DOHH2 (cell line): ENCODE measurements at regions not wholly inside any gene's neighbourhood (a gene's known extent, or its start where the extent isn't known, plus 50 kb on each side); places are given as distances from the start of the nearest gene placed in this dataset.
A peak's percentile ranks its signal among the peaks of the same experiment; 100 is the strongest.

Source experiments
- H3F3A ChIP-seq: fragments of 200-600 bp; sonication (generic), shearing (Covaris generic); 2 replicates; pipeline ENCODE4 v1.6.0; 2016; ENCODE audit warnings: antibody characterized with exemption, mild to moderate bottlenecking; ENCODE audit not compliant: control insufficient read depth, insufficient read depth
- H3K27ac ChIP-seq: fragments of 200-600 bp; sonication (generic); 2 replicates; pipeline ENCODE4 v1.5.1; 2014; ENCODE audit warnings: low read depth, mild to moderate bottlenecking, low read length, moderate library complexity
- H3K27me3 ChIP-seq: fragments of 200-600 bp; sonication (generic); 2 replicates; pipeline ENCODE4 v1.6.1; 2014; ENCODE audit warnings: mild to moderate bottlenecking, low read length, mixed read lengths; ENCODE audit not compliant: control insufficient read depth
- H3K36me3 ChIP-seq: fragments of 200-600 bp; sonication (generic); 2 replicates; pipeline ENCODE4 v1.6.1; 2014; ENCODE audit warnings: mild to moderate bottlenecking, low read length, moderate library complexity, mixed read lengths; ENCODE audit not compliant: control insufficient read depth
- H3K4me1 ChIP-seq: fragments of 200-600 bp; sonication (generic); 2 replicates; pipeline ENCODE4 v1.6.1; 2014; ENCODE audit warnings: mild to moderate bottlenecking, low read length, mixed read lengths; ENCODE audit not compliant: control insufficient read depth
- H3K4me2 ChIP-seq: fragments of 200-600 bp; sonication (generic); 2 replicates; pipeline ENCODE4 v1.6.0; 2014; ENCODE audit warnings: mild to moderate bottlenecking, low read length, moderate library complexity
- H3K4me3 ChIP-seq: fragments of 200-600 bp; sonication (generic); 2 replicates; pipeline ENCODE4 v1.5.1; 2014; ENCODE audit warnings: mild to moderate bottlenecking, low read length, mixed read lengths
- H3K79me2 ChIP-seq: fragments of 200-600 bp; sonication (generic); 2 replicates; pipeline ENCODE4 v1.6.1; 2014; ENCODE audit warnings: mild to moderate bottlenecking, low read length, mixed read lengths; ENCODE audit not compliant: control insufficient read depth
- H3K9me2 ChIP-seq: fragments of 200-600 bp; sonication (generic); replicated peaks from 2 replicates; pipeline ENCODE4 v1.6.1; 2014; ENCODE audit warnings: mild to moderate bottlenecking, low read length, mixed read lengths; ENCODE audit not compliant: control insufficient read depth
- H3K9me3 ChIP-seq: fragments of 200-600 bp; sonication (generic); 2 replicates; pipeline ENCODE4 v1.6.1; 2014; ENCODE audit warnings: antibody characterized with exemption, low read length, mixed read lengths; ENCODE audit not compliant: control insufficient read depth, insufficient read depth
- H4K20me1 ChIP-seq: fragments of 200-600 bp; sonication (generic); 2 replicates; pipeline ENCODE4 v1.6.0; 2014; ENCODE audit warnings: low read depth, mild to moderate bottlenecking, antibody characterized with exemption, low read length, moderate library complexity; ENCODE audit not compliant: control insufficient read depth, insufficient read depth
- CTCF ChIP-seq: fragments of 200-600 bp; sonication (generic); IDR thresholded peaks from one replicate; pipeline ENCODE4 v1.5.1; 2014; ENCODE audit warnings: antibody characterized with exemption, mild to moderate bottlenecking, low read depth, low read length; ENCODE audit not compliant: poor library complexity, severe bottlenecking
- EZH2phosphoT487 ChIP-seq: fragments of 200-600 bp; sonication (generic); IDR thresholded peaks from 2 replicates; pipeline ENCODE4 v1.6.1; 2017; ENCODE audit warnings: borderline replicate concordance, mild to moderate bottlenecking, antibody characterized with exemption, low read length, moderate library complexity, mixed read lengths

GRCh38 chr12:125434131-125434530, 368.9 kb downstream of the AACS start:
- H3K4me3 ChIP-seq = no peak overlapping the region
- H3K9me3 ChIP-seq = no peaks in the 10 kb centered on the region; the same call in 1 of the 2 replicates
- no peaks in the 10 kb centered on the region for H4K20me1 ChIP-seq
- no peaks in the 10 kb centered on the region for H3K9me2 ChIP-seq
- H3K27ac ChIP-seq = no peak overlapping the region
- H3K27me3 ChIP-seq = no peaks in the 10 kb centered on the region
- H3K4me1 ChIP-seq = peaks cover 29% of the 10 kb centered on the region
- no peaks in the 10 kb centered on the region for H3K36me3 ChIP-seq
- H3K4me2 ChIP-seq = no peak overlapping the region
- TF ChIP-seq CTCF (no peak), EZH2phosphoT487 (no peak)
- no peaks in the 10 kb centered on the region for H3K79me2 ChIP-seq
- no peaks in the 10 kb centered on the region for H3F3A ChIP-seq

GRCh38 chr12:125434936-125435443, 369.8 kb downstream of the AACS start:
- no peaks in the 10 kb centered on the region for H3K79me2 ChIP-seq
- no peak overlapping the region for H3K27ac ChIP-seq
- no peaks in the 10 kb centered on the region for H3F3A ChIP-seq
- peaks cover 37% of the 10 kb centered on the region for H3K4me1 ChIP-seq
- no peak for TF ChIP-seq CTCF
- no peak for TF ChIP-seq EZH2phosphoT487
- no peaks in the 10 kb centered on the region for H3K9me2 ChIP-seq
- H3K4me2 ChIP-seq = 0 out of 2 replicates have a peak overlapping the region, but pooled peaks have one; percentile 6
- H3K4me3 ChIP-seq = no peak overlapping the region
- no peaks in the 10 kb centered on the region for H4K20me1 ChIP-seq
- H3K27me3 ChIP-seq = no peaks in the 10 kb centered on the region
- no peaks in the 10 kb centered on the region; the same call in 1 of the 2 replicates for H3K9me3 ChIP-seq
- no peaks in the 10 kb centered on the region for H3K36me3 ChIP-seq

GRCh38 chr12:125435871-125436270, 370.6 kb downstream of the AACS start:
- TF ChIP-seq EZH2phosphoT487 = no peak
- TF ChIP-seq CTCF = no peak
- Histone ChIP-seq H3K4me3 (no peak overlapping the region), H3K9me2 (no peaks in the 10 kb centered on the region), H3K4me1 (peaks cover 46% of the 10 kb centered on the region), H3K27ac (no peak overlapping the region), H3K27me3 (no peaks in the 10 kb centered on the region), H3K4me2 (no peak overlapping the region), H3K9me3 (no peaks in the 10 kb centered on the region; the same call in 1 of the 2 replicates), H4K20me1 (no peaks in the 10 kb centered on the region), H3K36me3 (no peaks in the 10 kb centered on the region), H3K79me2 (no peaks in the 10 kb centered on the region), H3F3A (no peaks in the 10 kb centered on the region)
